ENCODE measurements at regions not wholly inside any gene's neighbourhood (a gene's known extent, or its start where the extent isn't known, plus 50 kb on each side); places are given as distances from the start of the nearest gene placed in this dataset.

DNA sequence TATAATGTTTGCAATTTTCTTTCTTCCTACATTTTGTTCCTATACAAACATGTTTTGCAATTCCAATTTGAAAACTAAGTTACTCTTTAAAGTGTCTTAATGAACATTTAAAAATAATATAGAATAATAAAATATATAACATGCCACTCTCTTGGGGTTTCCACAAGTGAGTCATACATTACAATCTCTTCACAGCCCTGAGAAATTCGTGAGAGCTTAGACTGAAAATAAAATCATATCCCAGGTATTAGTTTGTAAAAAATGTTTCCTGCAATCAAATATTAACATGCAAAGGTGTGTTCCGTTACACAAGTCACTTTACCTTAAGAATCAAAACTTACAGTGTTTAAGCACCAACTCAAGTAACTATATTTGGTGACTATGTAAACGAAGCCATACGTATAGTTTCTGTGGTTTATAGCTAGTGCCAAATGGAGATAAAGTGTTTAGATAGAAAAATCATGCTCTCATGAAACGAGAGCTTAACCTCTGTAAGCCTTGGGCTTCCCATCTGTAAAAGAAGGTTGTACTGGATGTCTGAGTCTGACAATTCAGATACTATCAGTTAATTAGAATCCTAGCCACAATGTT lies 253.6 kb upstream of the ANO3 start:
- no peak overlapping the region for H3K27ac ChIP-seq (replicated peaks)
- H3K4me3 ChIP-seq (replicated peaks; ENCODE audit: insufficient read depth, low read length) = no peak overlapping the region
- DNase-seq (ENCODE audit: low read depth in 1 of 2, low spot score in 1 of 2) = no peak
- no peak for TF ChIP-seq POLR2AphosphoS5 (IDR thresholded peaks at IDR 0.05; ENCODE audit: low read depth)
- TF ChIP-seq, protein P1, sequence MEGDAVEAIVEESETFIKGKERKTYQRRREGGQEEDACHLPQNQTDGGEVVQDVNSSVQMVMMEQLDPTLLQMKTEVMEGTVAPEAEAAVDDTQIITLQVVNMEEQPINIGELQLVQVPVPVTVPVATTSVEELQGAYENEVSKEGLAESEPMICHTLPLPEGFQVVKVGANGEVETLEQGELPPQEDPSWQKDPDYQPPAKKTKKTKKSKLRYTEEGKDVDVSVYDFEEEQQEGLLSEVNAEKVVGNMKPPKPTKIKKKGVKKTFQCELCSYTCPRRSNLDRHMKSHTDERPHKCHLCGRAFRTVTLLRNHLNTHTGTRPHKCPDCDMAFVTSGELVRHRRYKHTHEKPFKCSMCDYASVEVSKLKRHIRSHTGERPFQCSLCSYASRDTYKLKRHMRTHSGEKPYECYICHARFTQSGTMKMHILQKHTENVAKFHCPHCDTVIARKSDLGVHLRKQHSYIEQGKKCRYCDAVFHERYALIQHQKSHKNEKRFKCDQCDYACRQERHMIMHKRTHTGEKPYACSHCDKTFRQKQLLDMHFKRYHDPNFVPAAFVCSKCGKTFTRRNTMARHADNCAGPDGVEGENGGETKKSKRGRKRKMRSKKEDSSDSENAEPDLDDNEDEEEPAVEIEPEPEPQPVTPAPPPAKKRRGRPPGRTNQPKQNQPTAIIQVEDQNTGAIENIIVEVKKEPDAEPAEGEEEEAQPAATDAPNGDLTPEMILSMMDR (IDR thresholded peaks at IDR 0.05; ENCODE audit: insufficient read depth, low read length) = no peak
- TF ChIP-seq GABPA (IDR thresholded peaks at IDR 0.05; ENCODE audit: low read depth) = no peak
- TF ChIP-seq, protein P2, sequence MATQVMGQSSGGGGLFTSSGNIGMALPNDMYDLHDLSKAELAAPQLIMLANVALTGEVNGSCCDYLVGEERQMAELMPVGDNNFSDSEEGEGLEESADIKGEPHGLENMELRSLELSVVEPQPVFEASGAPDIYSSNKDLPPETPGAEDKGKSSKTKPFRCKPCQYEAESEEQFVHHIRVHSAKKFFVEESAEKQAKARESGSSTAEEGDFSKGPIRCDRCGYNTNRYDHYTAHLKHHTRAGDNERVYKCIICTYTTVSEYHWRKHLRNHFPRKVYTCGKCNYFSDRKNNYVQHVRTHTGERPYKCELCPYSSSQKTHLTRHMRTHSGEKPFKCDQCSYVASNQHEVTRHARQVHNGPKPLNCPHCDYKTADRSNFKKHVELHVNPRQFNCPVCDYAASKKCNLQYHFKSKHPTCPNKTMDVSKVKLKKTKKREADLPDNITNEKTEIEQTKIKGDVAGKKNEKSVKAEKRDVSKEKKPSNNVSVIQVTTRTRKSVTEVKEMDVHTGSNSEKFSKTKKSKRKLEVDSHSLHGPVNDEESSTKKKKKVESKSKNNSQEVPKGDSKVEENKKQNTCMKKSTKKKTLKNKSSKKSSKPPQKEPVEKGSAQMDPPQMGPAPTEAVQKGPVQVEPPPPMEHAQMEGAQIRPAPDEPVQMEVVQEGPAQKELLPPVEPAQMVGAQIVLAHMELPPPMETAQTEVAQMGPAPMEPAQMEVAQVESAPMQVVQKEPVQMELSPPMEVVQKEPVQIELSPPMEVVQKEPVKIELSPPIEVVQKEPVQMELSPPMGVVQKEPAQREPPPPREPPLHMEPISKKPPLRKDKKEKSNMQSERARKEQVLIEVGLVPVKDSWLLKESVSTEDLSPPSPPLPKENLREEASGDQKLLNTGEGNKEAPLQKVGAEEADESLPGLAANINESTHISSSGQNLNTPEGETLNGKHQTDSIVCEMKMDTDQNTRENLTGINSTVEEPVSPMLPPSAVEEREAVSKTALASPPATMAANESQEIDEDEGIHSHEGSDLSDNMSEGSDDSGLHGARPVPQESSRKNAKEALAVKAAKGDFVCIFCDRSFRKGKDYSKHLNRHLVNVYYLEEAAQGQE (IDR thresholded peaks at IDR 0.05; ENCODE audit: insufficient replicate concordance, low read depth) = no peak
- TF ChIP-seq SPI1 (IDR thresholded peaks at IDR 0.05; ENCODE audit: borderline replicate concordance, low read depth) = no peak
- H3K27me3 ChIP-seq (ENCODE audit: insufficient read depth, poor library complexity, severe bottlenecking) = no peaks in the 10 kb centered on the region

DNA sequence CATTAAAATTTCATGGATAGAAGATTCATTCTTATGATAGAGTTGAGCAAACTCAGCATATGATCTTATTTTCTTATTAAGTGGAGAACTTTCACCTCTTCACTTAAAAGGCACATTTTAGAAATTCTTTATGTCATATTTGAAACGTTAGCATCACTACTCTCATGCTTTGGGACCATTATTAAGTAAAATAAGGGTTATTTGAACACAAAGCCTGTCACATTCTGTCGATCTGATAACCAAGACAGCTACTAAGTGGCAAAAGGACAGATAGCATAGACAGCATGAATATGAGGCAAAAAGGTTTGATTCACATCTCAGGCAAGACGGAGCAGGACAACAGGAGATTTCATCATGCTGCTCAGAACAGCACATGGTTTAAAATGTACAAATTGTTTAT lies 247.6 kb upstream of the ANO3 start:
- Histone ChIP-seq H3K4me3 (replicated peaks; ENCODE audit: insufficient read depth, low read length) (no peak overlapping the region), H3K27me3 (ENCODE audit: insufficient read depth, poor library complexity, severe bottlenecking) (no peaks in the 10 kb centered on the region), H3K27ac (replicated peaks) (no peak overlapping the region)
- DNase-seq (ENCODE audit: low read depth in 1 of 2, low spot score in 1 of 2) = no peak
- no peak for TF ChIP-seq GABPA (IDR thresholded peaks at IDR 0.05; ENCODE audit: low read depth)
- TF ChIP-seq POLR2AphosphoS5 (IDR thresholded peaks at IDR 0.05; ENCODE audit: low read depth) = no peak
- TF ChIP-seq, protein P1 (IDR thresholded peaks at IDR 0.05; ENCODE audit: insufficient read depth, low read length) = no peak
- no peak for TF ChIP-seq SPI1 (IDR thresholded peaks at IDR 0.05; ENCODE audit: borderline replicate concordance, low read depth)
- TF ChIP-seq, protein P2 (IDR thresholded peaks at IDR 0.05; ENCODE audit: insufficient replicate concordance, low read depth) = no peak

DNA sequence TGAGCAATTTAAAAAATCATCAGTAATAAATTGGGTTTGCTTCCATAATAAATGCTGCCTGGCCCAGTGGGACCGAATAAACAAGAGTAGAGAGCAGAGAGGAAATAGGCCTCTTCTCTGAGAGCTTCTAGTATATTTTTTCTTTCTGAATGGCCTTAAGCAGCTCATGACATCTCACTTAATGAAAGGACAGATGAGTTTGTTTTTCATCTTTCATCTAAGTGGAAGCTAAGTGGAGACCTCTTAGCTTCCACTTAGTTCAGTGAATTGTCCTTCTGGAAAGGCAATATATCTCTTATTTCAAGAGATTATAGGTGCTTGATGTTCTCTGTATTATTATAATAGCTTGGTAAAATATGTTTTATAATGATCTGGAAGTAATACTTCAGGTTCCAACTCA lies 245.9 kb upstream of the ANO3 start:
- Histone ChIP-seq H3K27ac (replicated peaks) (no peak overlapping the region), H3K27me3 (ENCODE audit: insufficient read depth, poor library complexity, severe bottlenecking) (no peaks in the 10 kb centered on the region), H3K4me3 (replicated peaks; ENCODE audit: insufficient read depth, low read length) (no peak overlapping the region)
- TF ChIP-seq GABPA (IDR thresholded peaks at IDR 0.05; ENCODE audit: low read depth) (no peak), POLR2AphosphoS5 (IDR thresholded peaks at IDR 0.05; ENCODE audit: low read depth) (no peak), SPI1 (IDR thresholded peaks at IDR 0.05; ENCODE audit: borderline replicate concordance, low read depth) (no peak)
- TF ChIP-seq, protein P1 (IDR thresholded peaks at IDR 0.05; ENCODE audit: insufficient read depth, low read length) = no peak
- TF ChIP-seq, protein P2 (IDR thresholded peaks at IDR 0.05; ENCODE audit: insufficient replicate concordance, low read depth) = no peak
- DNase-seq (ENCODE audit: low read depth in 1 of 2, low spot score in 1 of 2) = no peak
